ENCODE measurements at regions not wholly inside any gene's neighbourhood (a gene's known extent, or its start where the extent isn't known, plus 50 kb on each side); places are given as distances from the start of the nearest gene placed in this dataset.

GRCh38 chr10:22468570-22469320 lies 123.4 kb downstream of the SPAG6 start:
- TF ChIP-seq POLR2A (IDR thresholded peaks at IDR 0.05) (no peak), POLR2AphosphoS5 (IDR thresholded peaks at IDR 0.05) (no peak), CTCF (IDR thresholded peaks at IDR 0.05) (no peak), EP300 (IDR thresholded peaks at IDR 0.05) (no peak)
